Sigmoid colon (tissue), 4 donors: ENCODE measurements at regions not wholly inside any gene's neighbourhood (a gene's known extent, or its start where the extent isn't known, plus 50 kb on each side); places are given as distances from the start of the nearest gene placed in this dataset.

ENCODE experiments used
- CTCF ChIP-seq, 4 experiments: fragments of 450-650 bp in 3 of 4; fragments of 200-600 bp in 1 of 4; IDR thresholded peaks; one replicate each; pipeline ENCODE4 v1.5.1; 2016 to 2019; ENCODE audit warnings: antibody characterized with exemption in 4 of 4, mild to moderate bottlenecking in 3 of 4, moderate library complexity in 2 of 4
- EP300 ChIP-seq, 4 donors: sonication (generic); formaldehyde crosslinking; IDR thresholded peaks; one replicate each; pipeline ENCODE4 v1.6.1; 2017; ENCODE audit warnings: antibody characterized with exemption in 4 of 4
- POLR2A ChIP-seq, 2 donors: fragments of 450-650 bp; IDR thresholded peaks; one replicate each; pipeline ENCODE4 v1.6.1; 2016; ENCODE audit warnings: antibody characterized with exemption in 2 of 2, mild to moderate bottlenecking in 2 of 2, moderate library complexity in 2 of 2
- POLR2AphosphoS5 ChIP-seq, 4 donors: sonication (generic); formaldehyde crosslinking; IDR thresholded peaks; one replicate each; pipeline ENCODE4 v1.6.1; 2017; ENCODE audit warnings: antibody characterized with exemption in 4 of 4

- TF ChIP-seq CTCF (IDR thresholded peaks at IDR 0.05) (no peak), POLR2A (IDR thresholded peaks at IDR 0.05) (no peak), POLR2AphosphoS5 (IDR thresholded peaks at IDR 0.05) (no peak), EP300 (IDR thresholded peaks at IDR 0.05) (no peak)
These were observed 156.3 kb downstream of the VSIG4 start for GRCh38 chrX:65883556-65883955.
